ENCODE measurements at regions not wholly inside any gene's neighbourhood (a gene's known extent, or its start where the extent isn't known, plus 50 kb on each side); places are given as distances from the start of the nearest gene placed in this dataset.
"Not testable (repeated sequence)": the region's sequence is repeated elsewhere in the genome, so short reads cannot be mapped to it uniquely, and the experiment has no call there.

DNA sequence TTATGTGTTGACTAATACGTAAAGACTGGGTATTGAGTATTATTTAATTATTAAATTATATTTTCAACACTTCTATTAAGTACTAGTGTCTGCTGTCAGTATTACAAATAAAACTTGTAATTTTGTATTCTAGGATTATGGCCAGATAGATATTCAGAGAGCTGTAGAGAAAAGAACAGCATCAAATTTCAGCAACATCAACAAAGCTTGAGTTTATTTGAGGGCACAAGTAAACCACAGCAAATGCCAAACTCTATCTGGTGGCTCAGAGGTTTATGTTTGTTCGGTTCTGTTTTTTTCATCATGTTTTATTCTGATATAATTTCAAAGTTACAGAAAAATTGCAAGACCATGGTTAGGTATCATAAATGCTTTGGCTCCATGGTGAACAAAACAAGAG, 1530.5 kb downstream of the PCDH18 start:
- no peak overlapping the region for H3K4me3 ChIP-seq (ENCODE audit: low read depth, low read length)
- no peak for DNase-seq (ENCODE audit: low read depth)

DNA sequence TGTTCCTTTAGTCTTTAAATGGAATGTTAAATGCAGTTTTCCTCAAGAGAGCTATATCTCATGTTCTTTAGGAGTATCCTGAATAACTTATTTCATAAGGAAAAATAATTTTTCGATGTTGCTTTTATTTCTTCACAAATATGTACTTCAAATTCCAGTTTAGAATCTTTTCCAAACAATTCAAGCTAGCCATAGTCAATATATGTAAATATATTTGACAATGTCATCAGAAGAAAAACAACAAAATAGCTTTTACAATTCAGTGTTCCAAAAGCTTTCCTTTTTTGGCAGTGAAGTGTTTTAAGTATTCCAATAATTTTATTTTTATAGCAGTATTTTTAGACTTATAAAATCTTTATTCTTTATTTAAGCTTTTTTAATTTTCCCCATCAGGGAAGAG, 1532.0 kb downstream of the PCDH18 start:
- no peak overlapping the region for H3K4me3 ChIP-seq (ENCODE audit: low read depth, low read length)
- DNase-seq (ENCODE audit: low read depth) = no peak

DNA sequence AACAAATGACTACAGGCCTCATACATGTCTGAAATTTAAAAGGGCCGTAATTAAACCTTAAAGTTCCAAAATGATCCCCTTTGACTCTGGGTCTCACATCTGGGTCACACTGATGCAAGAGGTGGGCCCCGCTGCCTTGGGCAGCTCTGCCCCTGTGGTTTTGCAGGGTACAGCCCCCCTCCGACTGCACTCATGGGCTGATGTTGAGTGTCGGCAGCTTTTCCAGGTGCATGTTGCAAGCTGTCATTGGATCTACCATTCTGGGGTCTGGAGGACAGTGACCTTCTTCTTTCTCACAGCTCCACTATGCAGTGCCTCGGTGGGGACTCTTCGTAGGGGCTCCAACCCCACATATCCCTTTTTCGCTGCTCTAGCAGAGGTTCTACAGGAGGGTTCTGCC, 1537.9 kb downstream of the PCDH18 start:
- DNase-seq (ENCODE audit: low read depth) = no peak
- H3K4me3 ChIP-seq (ENCODE audit: low read depth, low read length) = no peak overlapping the region

DNA sequence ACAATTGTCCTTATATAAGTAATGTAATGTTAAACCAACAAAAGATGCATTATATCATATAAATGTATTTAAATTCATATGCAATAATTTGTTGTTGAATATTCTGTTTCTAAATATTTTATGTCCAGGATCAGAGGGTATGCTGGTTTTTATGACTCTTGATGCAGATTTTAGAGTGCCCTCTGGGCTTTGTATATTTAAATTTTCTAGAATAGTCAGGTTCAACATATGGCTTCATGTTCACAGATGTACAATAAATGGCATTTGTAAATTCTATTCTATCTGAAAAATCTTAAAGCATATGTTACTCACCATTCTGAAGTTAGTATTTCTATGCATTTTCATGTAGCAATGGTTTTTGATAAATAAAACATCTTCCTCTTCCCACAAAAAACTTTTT, 1555.4 kb downstream of the PCDH18 start:
- H3K4me3 ChIP-seq (ENCODE audit: low read depth, low read length) = no peak overlapping the region
- no peak for DNase-seq (ENCODE audit: low read depth)

DNA sequence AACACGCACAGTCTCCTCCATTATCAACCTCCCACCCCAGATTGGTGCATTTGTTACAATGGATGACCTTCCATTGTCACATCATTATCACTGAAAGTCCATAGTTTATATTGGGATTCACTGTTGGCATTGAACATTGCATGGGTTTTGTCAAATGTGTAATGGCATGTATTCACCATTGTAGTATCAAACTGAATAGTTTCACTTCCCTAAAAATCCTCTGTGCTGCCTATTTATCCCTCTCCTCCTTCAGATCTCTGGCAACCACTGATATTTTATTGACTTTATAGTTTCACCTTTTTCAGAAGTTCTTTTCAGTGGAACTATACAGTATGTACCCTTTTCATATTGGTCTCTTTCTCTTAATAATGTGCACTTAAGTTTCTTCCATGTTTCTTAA, 1565.4 kb downstream of the PCDH18 start:
- DNase-seq (ENCODE audit: low read depth) = no peak

DNA sequence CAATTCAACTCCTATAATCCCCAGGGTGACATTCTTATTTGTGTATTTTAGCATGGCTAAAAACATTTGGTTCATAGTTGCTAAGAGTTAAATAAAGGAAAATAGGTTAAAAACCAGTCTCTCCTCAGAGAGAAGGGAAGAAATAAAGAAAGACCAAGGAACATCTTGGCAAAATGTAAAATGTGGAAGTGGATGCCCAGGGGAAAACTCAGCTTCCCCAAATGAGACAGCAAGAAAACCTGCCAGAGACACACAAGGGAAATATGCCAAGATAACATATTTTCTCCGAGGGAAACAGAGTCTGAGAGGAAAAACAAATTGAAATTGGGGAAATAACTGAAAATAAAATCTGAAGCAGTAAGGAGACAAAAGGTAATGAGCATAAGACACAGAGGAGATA, 1569.3 kb downstream of the PCDH18 start:
- DNase-seq (ENCODE audit: low read depth) = no peak
- no peak overlapping the region for H3K4me3 ChIP-seq (ENCODE audit: low read depth, low read length)

More for the DNA sequence above, 1565.4 kb downstream of the PCDH18 start:
- H3K4me3 ChIP-seq (ENCODE audit: low read depth, low read length) = no peak overlapping the region

GRCh38 chr4:135949931-135950330, 1582.4 kb downstream of the PCDH18 start:
- no peak for DNase-seq (ENCODE audit: low read depth)
- no peak overlapping the region for H3K4me3 ChIP-seq (ENCODE audit: low read depth, low read length)

GRCh38 chr4:135948797-135949196, 1583.5 kb downstream of the PCDH18 start:
- no peak overlapping the region for H3K4me3 ChIP-seq (ENCODE audit: low read depth, low read length)
- no peak for DNase-seq (ENCODE audit: low read depth)

GRCh38 chr4:135941671-135942070, 1590.6 kb downstream of the PCDH18 start:
- no peak overlapping the region for H3K4me3 ChIP-seq (ENCODE audit: low read depth, low read length)
- no peak for DNase-seq (ENCODE audit: low read depth)

DNA sequence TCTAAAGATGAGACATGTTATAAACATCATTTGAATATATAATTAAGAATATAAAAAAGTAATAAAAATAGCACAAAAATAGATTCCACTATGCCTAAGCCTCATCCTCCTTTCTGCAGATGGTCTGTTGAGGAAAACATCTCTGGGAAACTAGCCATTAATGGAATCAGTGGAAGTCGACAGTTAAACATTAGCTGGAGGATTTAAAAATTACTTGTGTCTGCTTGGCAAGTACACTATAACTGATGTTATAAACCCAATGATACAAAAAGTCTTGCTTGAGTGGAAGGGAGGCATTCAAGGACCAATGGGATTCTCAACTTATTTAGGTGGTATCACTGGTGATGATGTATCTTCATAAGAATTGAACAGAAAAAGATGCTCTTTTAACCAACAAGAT, 1598.3 kb downstream of the PCDH18 start:
- DNase-seq (ENCODE audit: low read depth) = no peak
- no peak overlapping the region for H3K4me3 ChIP-seq (ENCODE audit: low read depth, low read length)

DNA sequence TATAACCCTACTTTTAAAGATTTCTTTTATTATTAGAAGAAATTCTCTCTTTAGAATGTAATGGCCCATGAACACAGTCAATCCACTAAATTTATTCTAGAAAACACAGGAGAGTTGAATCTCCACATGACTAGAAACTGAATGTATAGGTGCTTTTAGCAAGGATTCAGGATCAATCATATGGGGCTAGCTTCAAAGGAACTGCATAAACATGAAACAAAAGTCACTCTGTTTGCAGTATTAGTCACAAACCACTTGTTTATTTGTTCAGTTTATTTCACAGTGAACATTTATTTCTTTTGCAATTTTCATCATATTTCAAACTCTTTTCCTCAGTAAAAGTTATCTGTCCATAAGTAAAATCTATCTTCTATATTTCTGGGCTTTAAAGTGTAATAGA, 1604.6 kb downstream of the PCDH18 start:
- H3K4me3 ChIP-seq (ENCODE audit: low read depth, low read length) = no peak overlapping the region
- no peak for DNase-seq (ENCODE audit: low read depth)

GRCh38 chr4:135921081-135921480, 1611.2 kb downstream of the PCDH18 start:
- DNase-seq (ENCODE audit: low read depth) = no peak

DNA sequence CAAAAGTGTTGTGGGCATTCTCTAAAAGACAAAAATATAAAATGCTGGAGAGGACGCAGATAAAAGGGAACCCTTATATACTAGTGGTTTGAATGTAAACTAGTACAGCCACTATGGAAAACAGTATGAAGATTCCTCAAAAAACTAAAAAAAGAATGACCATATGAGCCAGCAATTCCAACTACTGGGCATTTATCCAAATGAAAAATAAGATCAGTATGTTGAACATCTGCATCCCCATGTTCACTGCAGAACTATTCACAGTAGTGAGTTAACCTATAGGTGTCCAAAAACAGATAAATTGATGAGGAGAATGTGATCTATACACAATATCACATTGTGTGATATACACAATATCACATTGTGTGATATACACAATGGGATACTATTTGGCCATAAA, 1615.3 kb downstream of the PCDH18 start:
- DNase-seq (ENCODE audit: low read depth) = peak; percentile 20
- H3K4me3 ChIP-seq (ENCODE audit: low read depth, low read length) = no peak overlapping the region

More at GRCh38 chr4:135921081-135921480, 1611.2 kb downstream of the PCDH18 start:
- no peak overlapping the region for H3K4me3 ChIP-seq (ENCODE audit: low read depth, low read length)

DNA sequence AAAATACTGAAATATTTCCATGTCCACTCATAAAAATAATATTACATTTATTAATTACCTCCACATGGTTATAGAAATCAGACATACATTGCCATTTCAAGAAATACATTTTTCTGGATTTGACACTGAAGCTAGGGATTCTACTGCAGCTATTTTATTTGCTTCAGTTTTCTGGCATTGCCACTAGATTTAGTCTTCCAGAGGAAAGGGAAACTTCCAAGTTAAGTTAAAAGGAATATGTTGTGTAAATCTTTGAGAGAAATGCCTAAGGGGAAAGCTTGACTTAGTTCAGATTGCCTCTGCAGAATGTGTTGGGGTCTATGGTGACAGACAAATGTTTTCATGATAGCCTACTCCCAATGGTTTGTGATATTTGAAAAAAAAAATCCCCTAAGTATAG, 1631.3 kb downstream of the PCDH18 start:
- DNase-seq (ENCODE audit: low read depth) = no peak
- no peak overlapping the region for H3K4me3 ChIP-seq (ENCODE audit: low read depth, low read length)

- not testable (repeated sequence) for H3K4me3 ChIP-seq (ENCODE audit: low read depth, low read length); DNase-seq (ENCODE audit: low read depth)
Measured at GRCh38 chr4:135864304-135864703, 1662.7 kb upstream of the PABPC4L start.

DNA sequence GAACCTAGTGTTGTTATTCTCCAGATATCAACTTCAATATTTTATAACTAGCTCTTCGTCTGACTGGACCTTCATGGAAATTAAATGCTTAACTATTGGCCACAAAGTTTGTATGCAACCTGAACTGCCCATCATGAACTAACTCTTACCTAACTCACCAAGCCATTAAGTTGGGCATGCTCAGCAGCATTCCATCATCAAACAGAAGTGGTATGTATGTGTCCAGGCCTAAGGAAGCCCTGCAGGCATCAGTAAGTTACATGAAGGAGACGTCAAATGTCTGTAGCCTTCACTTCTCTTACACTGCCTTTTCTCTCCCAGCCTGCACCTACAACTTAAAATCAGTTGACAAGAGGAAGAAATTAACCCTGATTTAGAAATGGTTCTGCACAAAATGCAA, 1639.2 kb upstream of the PABPC4L start:
- no peak for DNase-seq (ENCODE audit: low read depth)
- H3K4me3 ChIP-seq (ENCODE audit: low read depth, low read length) = no peak overlapping the region

- no peak for DNase-seq (ENCODE audit: low read depth)
- no peak overlapping the region for H3K4me3 ChIP-seq (ENCODE audit: low read depth, low read length)
Measured at GRCh38 chr4:135839712-135840111, 1638.1 kb upstream of the PABPC4L start.

- no peak overlapping the region for H3K4me3 ChIP-seq (ENCODE audit: low read depth, low read length)
- DNase-seq (ENCODE audit: low read depth) = peak; percentile 35
Measured at GRCh38 chr4:135838889-135839288, 1637.3 kb upstream of the PABPC4L start.

DNA sequence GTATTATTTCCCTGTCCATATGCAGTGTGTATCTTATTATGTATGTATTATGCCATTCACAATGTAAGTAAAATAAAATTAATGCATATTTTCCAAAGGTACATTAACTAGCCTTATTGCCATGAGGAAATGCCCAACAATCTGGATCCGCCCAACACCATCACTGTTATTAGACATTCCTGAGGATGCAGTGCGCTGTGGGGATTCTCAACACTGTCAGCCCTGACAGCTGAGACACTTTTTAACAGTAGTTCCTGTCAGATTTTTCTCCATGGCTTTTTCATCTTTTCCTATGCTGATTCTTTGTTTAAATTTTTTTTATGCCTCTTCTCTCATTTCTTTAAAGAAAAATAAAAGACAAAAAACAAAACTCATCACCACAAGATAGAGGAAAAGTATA, 1632.9 kb upstream of the PABPC4L start:
- H3K4me3 ChIP-seq (ENCODE audit: low read depth, low read length) = no peak overlapping the region
- no peak for DNase-seq (ENCODE audit: low read depth)

- DNase-seq (ENCODE audit: low read depth) = no peak
Measured at GRCh38 chr4:135833529-135833928, 1631.9 kb upstream of the PABPC4L start.

DNA sequence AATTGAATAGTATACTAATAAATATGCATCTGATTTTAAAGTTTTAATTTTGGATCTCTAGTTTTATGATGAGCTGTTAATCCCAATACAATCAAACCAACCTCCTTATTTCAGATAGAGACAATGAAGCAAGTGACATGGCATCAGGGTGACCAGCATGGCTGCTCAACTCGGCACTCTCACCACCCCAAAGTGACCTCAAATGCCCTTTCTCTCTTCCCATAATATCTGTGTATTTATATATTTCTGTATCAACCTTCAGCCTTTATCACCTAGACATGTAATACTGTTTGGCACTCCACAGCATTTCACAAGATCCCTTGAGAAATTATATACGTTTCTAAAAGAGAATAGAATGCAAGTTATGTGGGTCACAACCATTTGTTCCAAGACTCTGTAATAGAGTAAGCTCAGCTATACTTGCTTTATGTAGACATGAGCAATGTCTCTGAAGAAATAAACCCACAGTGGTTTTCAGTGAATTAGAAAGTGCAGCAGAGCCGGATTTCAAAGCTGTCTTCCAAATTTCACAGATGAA, 1623.2 kb upstream of the PABPC4L start:
- H3K4me3 ChIP-seq (ENCODE audit: low read depth, low read length) = no peak overlapping the region
- DNase-seq (ENCODE audit: low read depth) = no peak

More at GRCh38 chr4:135833529-135833928, 1631.9 kb upstream of the PABPC4L start:
- H3K4me3 ChIP-seq (ENCODE audit: low read depth, low read length) = no peak overlapping the region

DNA sequence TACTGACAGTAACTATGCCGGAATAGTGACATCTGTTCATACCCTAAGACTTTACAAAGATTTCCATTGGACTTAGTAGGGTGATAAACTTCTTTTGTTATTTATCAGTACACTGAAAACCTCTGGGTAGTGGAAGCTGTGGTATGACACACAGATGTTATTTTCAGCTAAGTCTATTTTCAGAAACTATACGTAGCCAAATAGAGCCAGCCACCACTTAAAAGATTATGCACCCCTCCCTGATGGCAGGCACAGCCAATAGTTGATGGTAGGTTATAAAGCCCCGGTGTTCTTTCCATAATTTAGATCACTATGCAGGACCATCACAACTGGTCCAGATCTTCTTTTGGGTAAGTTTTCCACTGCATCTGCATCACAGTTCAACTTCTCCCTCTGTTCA, 1603.2 kb upstream of the PABPC4L start:
- DNase-seq (ENCODE audit: low read depth) = no peak
- no peak overlapping the region for H3K4me3 ChIP-seq (ENCODE audit: low read depth, low read length)
